ENCODE measurements at regions not wholly inside any gene's neighbourhood (a gene's known extent, or its start where the extent isn't known, plus 50 kb on each side); places are given as distances from the start of the nearest gene placed in this dataset.

DNA sequence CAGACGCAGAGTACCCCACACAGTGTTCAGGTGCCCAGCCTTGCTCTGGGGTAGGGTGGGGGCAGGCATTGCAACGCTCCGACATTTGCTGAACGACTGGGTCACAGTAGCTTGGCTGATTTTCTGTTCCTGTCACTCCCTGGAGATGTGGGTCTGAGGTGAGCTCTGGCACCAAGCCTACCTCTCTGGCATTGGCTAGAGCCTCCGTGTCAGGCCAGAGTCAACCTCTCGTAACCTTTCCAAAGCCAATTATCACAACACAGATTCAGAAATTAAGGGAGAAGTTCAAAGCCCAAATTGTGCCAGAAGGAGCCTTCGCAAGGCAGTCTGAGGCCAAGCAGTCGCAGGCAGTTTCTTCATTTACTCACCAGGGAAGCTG lies 117.2 kb downstream of the IRS2 start:
- no peak for DNase-seq

DNA sequence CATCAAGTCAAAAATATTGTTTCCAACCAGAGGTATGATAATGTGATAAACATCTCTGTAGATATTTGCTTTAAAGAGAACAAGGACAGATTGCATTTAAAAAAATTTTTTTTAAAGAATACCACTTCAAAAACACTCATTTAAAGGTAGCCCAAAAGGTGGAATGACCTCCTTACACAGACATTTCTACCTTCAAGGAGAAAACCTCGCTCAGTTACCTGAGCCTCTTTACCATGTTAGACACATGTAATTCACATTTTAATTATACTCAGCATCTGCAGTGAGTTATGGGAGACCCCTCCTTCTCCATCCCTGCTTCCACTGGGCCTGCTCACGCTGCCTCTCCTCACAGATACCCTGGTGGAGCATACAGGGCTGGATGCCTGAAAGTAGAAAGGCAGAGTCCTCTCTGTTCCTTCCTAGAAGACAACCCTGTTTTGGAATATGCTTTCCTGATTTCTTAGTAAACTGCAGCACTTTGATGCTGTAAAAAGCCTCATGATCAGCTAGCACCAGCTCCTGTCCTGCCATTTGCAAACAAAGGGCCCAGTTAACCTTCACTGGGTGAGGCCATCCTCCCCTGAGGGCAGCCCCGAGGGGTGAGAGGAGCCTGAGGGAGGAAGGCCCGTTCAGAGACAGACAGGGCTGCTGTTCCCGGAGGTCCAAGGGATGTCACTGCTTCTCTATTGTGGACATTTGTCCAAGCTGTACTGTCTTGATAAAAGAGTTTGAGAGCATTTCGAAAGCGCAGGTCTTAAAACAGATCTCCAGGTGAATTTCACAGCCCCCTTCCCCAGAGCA lies 117.8 kb downstream of the IRS2 start:
- no peak for DNase-seq

DNA sequence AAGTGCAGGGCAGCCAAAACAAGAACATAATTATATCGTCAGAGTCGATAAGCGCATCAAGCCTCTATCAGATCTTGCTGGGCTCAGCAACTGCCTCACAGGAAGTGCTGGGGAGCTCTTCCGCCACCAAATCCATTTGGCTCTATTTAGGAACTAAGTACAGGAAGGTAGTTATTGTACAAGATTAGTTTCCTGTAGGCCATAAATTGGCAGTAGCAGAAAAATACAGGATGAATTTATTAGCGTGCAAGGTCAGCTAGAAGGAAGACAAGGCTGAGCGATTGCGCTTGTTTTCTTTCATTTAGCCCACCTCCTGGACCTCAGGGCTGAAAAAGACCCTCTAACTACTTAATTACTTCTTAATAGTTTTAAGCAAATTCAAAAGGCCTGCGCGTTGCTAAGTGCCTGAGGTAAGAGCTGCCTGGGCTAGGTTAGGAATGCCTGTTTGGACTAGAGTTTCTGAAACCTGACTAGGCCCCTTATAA lies 118.5 kb downstream of the IRS2 start:
- no peak for DNase-seq

DNA sequence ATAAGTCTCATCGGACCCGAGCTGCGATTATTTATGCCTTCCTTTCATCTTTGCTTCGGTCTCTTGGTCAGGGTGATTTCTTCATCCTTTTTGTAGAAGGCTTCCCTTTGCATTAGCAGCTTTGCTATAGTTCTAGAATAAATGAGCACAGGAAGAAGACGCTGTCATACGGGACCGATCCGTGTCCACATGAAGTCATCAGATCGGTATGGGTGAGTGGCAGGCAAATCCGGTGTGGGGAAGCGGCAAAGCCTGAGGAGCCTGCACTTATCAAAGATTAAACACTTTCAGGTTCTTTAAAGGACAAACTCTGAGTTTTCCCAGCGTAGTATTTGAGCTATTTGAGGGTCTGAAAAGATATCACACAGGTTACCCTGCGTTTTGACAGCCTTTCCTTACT lies 119.3 kb downstream of the IRS2 start:
- DNase-seq = no peak

DNA sequence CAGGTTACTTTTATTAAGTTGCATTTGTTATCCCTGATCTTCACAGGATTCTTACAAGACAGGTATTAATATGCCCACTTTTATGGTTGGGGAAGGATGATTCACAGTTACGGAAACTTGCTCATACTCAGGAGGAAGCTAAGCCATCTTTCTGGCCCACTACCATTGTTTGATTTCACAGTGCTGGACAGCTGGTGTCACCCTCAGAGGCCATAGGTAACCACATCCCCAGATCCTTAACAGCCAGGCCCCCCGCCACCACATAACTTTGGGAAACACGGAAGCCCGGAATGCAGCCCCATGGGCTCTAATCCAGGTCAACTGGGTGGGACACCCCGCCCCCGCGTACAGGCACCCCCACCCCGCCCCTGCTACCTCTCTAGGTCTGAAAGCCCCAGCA lies 119.7 kb downstream of the IRS2 start:
- no peak for DNase-seq

DNA sequence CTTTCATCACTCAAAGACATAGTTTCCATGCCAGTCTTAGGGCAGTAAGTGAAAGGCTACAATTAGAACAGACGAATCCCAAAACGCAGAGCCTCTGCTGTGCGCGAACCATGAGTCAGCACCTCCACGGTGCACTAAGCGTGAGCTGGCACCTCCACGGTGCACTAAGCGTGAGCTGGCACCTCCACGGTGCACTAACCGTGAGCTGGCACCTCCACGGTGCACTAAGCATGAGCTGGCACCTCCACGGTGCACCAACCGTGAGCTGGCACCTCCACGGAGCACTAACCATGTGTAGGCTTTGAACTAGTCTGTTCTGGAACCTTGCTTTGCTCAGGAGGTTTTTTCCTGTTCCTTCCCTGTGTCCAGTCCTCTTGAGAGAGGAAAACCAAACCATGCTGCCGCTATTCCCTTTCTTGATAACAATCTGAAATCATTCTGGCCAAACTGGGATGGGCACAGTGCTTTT lies 120.6 kb downstream of the IRS2 start:
- no peak for DNase-seq

DNA sequence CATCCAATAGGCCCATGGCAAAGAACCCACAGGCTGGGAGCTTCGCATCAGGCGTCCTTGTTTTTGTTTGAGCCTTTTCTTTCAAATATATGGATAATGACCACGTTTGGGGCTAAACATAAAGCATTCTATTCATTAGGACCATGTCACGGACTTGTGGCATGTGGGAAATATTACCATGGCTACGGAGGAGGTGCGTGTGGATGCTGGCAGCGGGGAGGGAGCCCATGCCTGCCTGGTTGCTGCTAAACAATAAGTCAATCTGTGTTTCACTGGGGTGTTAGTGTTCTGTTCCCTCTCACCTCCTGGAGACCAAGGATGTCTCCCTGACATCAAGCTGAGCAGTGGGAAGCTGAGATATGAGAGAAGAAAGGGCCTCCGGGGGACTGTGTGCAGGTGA lies 121.1 kb downstream of the IRS2 start:
- DNase-seq = no peak

DNA sequence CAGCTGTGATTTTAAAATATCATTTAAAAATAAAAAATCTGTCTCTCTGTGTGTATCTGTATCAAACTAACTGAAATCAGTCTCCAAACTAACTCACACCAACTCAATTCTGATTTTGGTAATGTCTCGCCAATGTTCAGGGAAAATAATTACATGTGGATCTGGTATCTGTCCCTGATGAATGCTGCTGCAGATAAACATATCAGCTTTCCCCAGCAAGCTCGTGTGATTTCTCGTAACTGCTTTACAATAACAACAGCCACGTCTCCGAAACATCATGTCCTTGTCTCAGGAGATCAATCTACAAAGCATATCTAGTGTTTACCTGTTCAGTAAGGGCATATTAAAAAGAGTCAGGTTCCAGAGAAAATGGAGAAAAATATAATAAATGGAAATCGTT lies 129.0 kb downstream of the IRS2 start:
- no peak for DNase-seq

DNA sequence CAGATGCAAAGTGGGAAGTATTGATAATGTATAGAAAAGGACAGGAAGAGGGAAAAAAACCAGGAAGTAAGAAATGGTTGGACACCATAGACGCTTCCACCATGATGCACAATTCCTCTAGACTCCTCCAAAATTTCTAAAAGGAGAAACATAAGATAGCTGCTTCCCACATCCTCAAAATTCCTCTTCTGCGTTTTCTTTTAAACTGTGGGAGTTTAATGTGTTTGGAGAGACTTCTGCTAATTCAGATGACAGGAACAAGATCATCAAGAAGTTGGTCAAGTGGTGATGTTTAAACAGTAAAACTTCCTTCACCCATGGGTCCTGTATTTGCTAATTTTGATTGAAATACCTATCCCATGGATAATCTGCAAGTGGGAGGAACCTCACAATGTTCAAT lies 130.2 kb downstream of the IRS2 start:
- DNase-seq = no peak

DNA sequence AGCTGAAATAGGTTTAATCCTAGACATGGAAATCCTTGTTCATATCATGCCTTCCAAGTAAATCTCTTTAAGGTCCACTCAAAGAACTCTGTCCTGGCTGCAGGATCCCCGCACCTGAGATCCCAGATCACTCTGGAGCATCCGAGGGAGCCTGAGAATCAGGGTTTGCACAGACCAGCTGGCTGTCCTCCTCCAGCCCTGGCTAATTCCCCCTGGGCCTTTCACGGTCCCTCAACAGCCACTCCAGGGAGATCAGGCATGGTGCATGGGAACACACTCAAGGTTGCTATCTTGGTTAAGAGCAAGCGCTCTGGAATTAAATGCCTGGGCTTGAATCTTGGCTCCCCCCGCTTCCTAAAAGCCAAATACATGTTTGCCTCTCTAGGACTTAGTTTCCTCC lies 130.8 kb downstream of the IRS2 start:
- no peak for DNase-seq

DNA sequence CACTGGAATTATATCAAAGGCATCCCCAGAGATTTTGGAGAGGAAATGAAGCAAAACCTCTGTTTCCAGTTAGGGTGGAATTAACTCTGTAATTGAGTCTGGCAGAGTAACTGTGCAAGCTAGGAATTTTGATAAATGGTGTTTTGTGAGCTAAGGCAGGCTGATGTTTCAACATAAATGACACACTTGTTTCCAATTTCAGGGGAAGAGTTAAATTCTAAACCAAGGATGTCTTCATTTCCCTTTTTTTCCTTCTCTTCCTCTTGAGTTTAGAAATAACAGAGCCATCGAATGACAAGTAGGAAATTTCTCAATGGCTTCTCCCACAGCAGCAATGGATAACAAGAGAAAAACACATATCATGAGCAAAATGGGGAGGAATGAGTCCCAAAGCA lies 131.2 kb downstream of the IRS2 start:
- no peak for DNase-seq

DNA sequence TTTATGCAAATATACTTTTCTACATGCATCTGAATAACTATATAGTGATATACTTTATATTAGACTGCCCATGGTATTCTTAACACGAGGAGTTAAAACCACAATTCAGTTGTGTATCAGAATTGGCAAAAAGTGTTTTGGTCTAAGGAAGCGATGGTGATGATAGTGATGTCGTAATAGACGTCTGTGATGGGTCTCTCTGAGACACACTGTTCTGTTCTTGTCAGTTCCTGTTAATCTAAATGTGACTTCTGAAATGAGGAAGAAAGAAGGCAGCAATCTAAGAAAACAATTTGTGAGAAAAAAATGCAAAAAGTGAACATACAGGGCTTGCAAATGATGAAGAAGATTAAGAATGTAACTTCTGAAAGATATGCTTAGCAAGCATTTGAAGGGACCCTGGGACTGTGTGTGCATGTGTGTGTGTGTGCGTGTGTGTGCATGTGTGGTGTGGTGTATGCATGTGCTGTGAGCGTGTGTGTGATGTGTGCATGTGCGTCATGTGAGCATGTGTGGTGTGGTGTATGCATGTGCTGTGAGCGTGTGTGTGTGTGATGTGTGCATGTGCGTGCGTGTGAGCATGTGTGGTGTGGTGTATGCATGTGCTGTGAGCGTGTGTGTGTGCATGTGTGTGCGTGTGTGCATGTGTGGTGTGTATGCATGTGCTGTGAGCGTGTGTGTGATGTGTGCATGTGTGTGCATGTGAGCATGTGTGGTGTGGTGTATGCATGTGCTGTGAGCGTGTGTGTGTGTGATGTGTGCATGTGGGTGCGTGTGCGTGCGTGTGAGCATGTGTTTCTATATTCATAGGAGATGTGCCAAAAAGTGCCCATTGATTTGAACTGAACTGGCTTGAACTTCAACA lies 131.8 kb downstream of the IRS2 start:
- no peak for DNase-seq

DNA sequence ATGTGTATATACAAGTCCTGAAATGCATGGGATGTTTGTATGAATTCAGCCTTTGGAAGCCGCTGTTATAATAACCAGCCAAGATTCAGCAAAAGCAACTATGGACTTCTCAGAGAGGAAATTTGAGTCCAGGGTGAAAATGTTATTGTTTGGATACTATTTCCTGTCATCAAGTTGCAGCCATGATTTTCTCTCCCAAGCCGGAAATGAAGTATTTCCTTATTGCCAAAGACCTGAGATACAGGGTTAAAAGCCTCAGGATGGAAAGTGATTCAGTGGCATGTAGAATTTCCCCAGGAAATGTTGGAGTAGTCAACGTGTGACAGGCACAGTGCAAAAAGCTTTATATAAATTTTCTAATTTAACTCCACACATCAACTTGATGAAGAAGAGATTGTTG lies 133.9 kb downstream of the IRS2 start:
- no peak for DNase-seq

DNA sequence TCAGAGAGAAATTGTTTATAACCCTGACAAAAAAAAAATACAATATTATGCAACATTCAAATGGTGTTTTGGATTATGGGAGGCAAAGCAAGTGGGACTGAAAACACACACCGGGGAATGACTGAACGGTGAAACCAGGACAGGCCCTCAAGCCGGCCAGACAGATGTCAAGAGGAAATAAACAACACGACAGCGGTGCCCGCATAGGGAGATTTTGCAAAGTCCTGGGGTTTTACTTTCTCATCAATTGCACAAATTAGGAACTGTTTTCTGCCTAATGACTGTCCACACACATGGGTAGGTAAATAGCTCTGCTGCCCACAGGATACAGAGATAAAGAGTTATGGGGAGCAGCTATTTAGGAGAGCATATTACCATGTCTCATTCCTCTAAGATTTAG lies 134.5 kb downstream of the IRS2 start:
- DNase-seq = no peak

DNA sequence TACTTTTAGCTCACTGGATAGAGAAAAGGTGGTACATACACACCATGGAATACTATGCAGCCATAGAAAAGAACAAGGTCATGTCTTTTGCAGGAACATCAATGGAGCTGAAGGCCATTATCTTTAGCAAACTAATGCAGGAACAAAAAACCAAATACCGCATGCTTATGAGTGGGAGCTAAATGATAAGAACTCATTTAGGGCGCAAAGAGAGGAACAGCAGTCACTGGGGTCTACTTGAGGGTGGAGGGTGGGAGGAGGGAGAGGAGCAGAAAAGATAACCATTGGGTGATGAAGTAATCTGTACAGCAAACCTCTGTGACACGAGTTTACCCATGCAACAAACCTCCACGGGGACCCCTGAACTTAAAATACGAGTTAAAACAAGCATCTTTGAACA lies 135.1 kb downstream of the IRS2 start:
- no peak for DNase-seq

DNA sequence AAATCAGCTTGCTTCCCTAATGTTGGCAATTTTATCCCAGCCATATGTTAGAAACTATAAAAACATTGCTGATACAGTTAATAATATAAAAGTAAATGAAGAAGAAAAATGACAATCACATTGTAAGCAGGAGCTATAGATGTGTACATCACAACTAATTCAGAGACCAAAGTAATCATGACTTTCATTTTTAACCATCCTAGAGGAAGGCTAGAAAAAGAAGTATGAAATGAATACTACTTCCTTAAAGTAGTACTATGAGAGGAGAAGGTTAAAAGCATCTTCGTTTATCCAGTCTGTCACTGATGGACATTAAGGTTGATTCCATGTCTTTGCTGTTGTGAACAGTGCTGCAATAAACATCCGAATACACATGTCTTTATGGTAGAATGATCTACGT lies 135.5 kb downstream of the IRS2 start:
- no peak for DNase-seq

DNA sequence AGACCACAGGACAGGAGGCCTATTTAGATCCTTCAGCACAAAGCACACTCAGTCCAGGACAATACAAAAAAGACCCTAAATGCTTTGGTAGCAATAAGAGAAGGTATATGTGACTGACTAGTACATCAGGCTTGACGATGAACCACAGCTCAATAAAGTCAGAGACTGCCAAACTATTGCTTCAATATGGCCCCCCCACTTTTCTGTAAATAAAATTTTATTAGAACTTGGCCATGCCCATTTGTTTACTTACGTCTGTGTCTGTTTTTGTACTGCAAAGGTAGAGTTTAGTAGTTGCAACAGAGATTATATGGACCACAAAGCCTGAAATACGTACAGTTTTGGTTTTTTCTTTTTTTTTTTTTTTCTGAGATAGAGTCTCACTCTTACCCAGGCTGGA lies 136.7 kb downstream of the IRS2 start:
- DNase-seq = no peak

DNA sequence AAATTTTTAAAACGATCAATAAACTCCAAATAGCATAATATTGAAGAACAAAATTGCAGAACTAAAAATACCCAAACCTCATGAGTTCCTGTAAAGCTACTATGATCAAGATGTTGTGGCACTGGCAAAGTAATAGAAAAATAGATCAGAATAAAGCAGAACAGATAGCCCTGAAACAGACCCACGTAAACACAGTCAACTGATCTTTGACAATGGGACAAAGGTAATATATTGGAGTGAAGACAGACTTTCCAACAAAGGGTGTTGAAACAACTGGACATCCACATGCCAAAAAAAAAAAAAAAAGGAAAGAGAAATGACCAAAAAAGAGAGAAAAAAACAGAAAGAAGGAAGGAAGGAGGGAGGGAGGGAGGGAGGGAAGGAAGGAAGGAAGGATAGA lies 138.7 kb downstream of the IRS2 start:
- no peak for DNase-seq

DNA sequence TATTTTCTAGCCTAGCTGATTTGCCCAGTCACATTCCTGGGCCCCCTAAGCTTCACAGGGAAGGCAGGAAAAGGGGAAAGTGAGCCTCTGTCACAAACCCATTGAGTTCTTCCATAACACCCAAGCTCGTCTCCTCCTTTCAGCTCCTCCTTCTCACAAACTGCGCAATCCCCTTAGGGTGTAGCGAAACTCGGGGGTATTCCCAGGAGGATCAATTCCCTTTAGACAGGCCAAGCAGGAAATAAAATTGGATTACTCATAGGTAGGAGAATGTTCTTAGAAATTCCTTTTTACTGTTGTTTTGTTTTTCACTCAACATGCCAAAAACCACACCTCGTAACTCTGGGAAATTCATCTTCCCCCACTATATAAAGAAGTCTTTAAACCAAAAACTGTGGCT lies 139.3 kb downstream of the IRS2 start:
- no peak for DNase-seq

DNA sequence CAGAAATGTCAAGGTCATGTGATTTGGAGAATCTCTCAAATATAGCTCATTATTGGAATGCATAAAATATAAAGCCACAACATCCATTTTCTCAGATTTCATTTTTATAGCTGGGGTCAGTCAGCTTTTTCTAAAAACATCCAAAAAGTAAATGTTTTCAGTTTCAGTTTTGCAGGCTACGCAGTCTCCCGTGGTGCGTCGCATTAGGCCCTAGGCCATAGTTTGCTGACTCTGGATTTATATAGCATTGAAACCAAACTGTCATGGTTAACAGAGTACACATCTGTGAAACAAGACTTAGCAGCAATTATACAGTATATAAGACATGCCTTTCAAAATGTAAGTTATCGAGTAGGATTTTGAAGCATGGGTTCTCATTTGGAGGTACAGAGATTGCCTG lies 140.0 kb downstream of the IRS2 start:
- DNase-seq = no peak

DNA sequence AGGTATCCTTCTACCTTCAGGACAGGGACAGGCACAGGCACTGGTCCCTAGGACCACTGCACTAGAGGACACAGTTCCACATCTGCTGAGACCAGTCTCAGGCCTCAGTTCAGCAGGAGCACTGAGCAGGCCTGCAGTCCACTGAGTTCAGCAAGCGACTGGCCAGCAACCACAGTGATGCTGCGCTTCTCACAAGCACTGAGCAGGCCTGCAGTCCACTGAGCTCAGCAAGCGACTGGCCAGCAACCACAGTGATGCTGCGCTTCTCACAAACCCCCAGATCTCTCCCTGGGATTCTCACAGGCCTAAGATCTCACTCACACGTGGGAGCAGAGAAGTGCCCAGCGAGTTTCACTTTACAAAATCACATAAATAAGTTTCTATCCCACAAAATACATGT lies 140.6 kb downstream of the IRS2 start:
- no peak for DNase-seq

DNA sequence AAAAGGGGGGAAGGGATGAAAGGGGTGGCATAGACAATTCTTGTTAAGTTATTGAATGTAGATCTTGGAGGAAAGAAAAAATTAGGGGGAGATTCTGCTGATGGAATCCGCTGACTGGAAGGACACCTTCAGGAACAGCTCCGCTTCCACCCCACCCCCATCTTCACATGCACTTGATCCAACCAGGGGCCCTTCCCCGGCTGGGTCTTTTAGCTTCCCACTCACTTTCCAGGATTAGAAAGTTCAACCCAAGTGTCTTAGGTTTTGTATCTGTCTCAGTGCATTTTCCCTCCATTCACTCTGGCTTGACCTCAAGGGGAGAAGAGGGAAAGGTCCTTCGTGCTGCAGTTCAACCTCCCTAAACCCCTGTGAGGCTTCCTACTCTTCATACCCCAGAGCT lies 141.4 kb downstream of the IRS2 start:
- no peak for DNase-seq

DNA sequence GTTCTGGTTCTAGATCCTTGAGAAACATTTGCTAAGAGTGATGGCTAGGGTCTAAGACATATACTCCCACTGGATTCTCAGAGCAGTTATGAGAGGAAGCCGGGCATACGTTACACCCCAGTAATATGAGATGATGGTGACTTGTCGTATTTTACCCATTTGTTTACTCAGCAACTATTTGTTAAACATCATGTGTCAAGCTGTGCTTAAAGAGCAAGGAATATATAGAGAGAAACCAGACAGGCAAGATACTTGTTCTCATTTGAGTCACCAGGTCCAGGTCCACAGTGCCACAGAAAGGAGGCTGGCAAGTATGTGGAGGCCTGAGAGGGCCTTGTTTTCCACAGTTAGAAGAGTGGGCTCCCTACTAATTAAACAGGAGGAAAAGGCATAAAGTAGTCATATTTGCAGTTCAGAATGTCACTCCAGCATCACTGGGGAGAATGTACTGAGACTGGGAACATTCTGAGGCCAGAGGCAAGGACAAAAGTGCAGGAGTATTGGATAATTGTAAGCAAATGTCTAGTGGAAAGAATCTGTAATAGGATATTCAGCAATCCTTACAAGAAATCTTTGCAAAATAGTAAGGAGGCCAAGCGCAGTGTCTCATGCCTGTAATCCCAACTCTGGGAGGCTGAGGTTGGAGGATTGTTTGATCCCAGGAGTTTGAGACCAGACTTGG lies 142.2 kb downstream of the IRS2 start:
- DNase-seq = no peak

DNA sequence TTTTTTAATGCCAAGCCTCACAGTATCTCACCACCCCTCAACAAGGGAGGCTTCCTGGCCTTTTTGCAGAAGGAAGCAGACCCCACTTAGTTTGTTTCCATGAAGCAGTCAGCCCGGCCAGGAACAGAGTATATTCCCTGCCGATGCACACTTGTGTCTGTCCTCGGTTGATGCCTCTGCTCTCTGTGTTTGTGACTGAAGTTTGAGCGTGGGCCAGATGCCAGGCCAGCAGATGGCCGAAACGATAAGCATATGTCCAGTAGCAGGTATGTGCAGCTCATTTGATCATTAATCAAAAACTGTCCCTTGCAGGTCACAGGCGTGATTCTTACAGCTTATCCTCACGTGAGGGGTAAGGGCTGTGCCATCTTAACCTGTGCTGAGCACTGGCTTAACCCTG lies 144.0 kb downstream of the IRS2 start:
- DNase-seq = no peak
